ENCODE measurements at regions not wholly inside any gene's neighbourhood (a gene's known extent, or its start where the extent isn't known, plus 50 kb on each side); places are given as distances from the start of the nearest gene placed in this dataset.

- TF ChIP-seq CTCF (conservative IDR thresholded peaks at IDR 0.05 in 1 of 2, IDR thresholded peaks at IDR 0.05 in 1 of 2; ENCODE audit: extremely low read depth in 1 of 2, insufficient read depth in 1 of 2, low read depth in 1 of 2, low read length in 2 of 2) (no peak), EZH2 (IDR thresholded peaks at IDR 0.05; ENCODE audit: borderline replicate concordance, low read length) (no peak)
These were observed 186.2 kb downstream of the HAO1 start for GRCh38 chr20:7754102-7754501.

Data from mammary epithelial cell (primary cell).